B cell (primary cell): ENCODE measurements at regions not wholly inside any gene's neighbourhood (a gene's known extent, or its start where the extent isn't known, plus 50 kb on each side); places are given as distances from the start of the nearest gene placed in this dataset.

Source experiments
- ATAC-seq: fragments of 200-7000 bp; cut with Tn5 transposase; one replicate; pipeline ENCODE4 v1.10.0; 2021; ENCODE audit warnings: low read depth, mild to moderate bottlenecking, moderate number of reproducible peaks, moderate library complexity
- CTCF ChIA-PET: fragments of 350-600 bp; sonication (Branson Sonifier 250); formaldehyde crosslinking; loops from one replicate; lab custom pipeline; 2021; ENCODE audit warnings: antibody characterized with exemption, inconsistent platforms; lab: Charles Lee
- POLR2A ChIA-PET: fragments of 350-600 bp; sonication (Branson Sonifier 250); formaldehyde crosslinking; loops from one replicate; lab custom pipeline; 2021; ENCODE audit warnings: antibody characterized with exemption; lab: Charles Lee
- DNase-seq: peaks from one replicate; pipeline ENCODE4 v3.0.0; 2013
- H2AFZ ChIP-seq: 2 replicates; pipeline ENCODE4 v1.6.1; 2012; ENCODE audit warnings: mild to moderate bottlenecking, low read depth, low read length; ENCODE audit not compliant: insufficient read depth, poor library complexity, severe bottlenecking
- H3K27ac ChIP-seq, 2 donors: 1 replicate in 1 of 2; 2 replicates in 1 of 2; pipeline ENCODE4 v1.5.1; 2012 to 2013; ENCODE audit warnings: low read length in 2 of 2, mild to moderate bottlenecking in 2 of 2, moderate library complexity in 1 of 2
- H3K27me3 ChIP-seq, 4 experiments: fragments of 200-600 bp in 1 of 4; sonication (generic) in 1 of 4; replicated peaks in 1 of 4; 1 replicate in 2 of 4; 2 replicates in 2 of 4; pipeline versions ENCODE4 v1.6.1 to v1.7.0; 2013 to 2016; ENCODE audit warnings: low read length in 3 of 4, mild to moderate bottlenecking in 2 of 4, mixed read lengths in 1 of 4, moderate library complexity in 1 of 4; ENCODE audit not compliant: insufficient read depth in 4 of 4, control insufficient read depth in 3 of 4; ENCODE audit errors: control extremely low read depth in 1 of 4
- H3K36me3 ChIP-seq, 2 experiments: replicated peaks in 1 of 2; 1 replicate in 1 of 2; 2 replicates in 1 of 2; pipeline versions ENCODE4 v1.6.1 to v1.7.1; 2013; ENCODE audit warnings: low read length in 1 of 2; ENCODE audit not compliant: insufficient read depth in 2 of 2, control insufficient read depth in 1 of 2; ENCODE audit errors: control extremely low read depth in 1 of 2, extremely low read depth in 1 of 2
- H3K4me1 ChIP-seq, 2 donors: fragments of 200-600 bp in 1 of 2; sonication (generic) in 1 of 2; 1 replicate in 1 of 2; 2 replicates in 1 of 2; pipeline versions ENCODE4 v1.5.1 to v1.6.1; 2013 to 2017; ENCODE audit warnings: low read length in 2 of 2; ENCODE audit not compliant: control insufficient read depth in 2 of 2, insufficient read depth in 2 of 2
- H3K4me2 ChIP-seq: replicated peaks from 2 replicates; pipeline ENCODE3; 2012; ENCODE audit warnings: mild to moderate bottlenecking, low read depth, low read length; ENCODE audit not compliant: poor library complexity, severe bottlenecking
- H3K4me3 ChIP-seq, 5 experiments: fragments of 200-600 bp in 1 of 5; sonication (generic) in 1 of 5; 1 replicate in 3 of 5; 2 replicates in 2 of 5; pipeline versions ENCODE4 v1.5.1 to v1.7.0; 2011 to 2016; ENCODE audit warnings: low read length in 4 of 5, mild to moderate bottlenecking in 4 of 5, low read depth in 2 of 5, control low read depth in 1 of 5, moderate library complexity in 1 of 5; ENCODE audit not compliant: insufficient read depth in 1 of 5; ENCODE audit errors: control extremely low read depth in 1 of 5, extremely low read depth in 1 of 5
- H3K79me2 ChIP-seq: fragments of 200-600 bp; sonication (generic); one replicate; pipeline ENCODE4 v1.6.0; 2016; ENCODE audit warnings: low read length; ENCODE audit not compliant: control insufficient read depth, insufficient read depth
- H3K9ac ChIP-seq: fragments of 200-600 bp; sonication (generic); 2 replicates; pipeline ENCODE4 v1.6.1; 2017; ENCODE audit warnings: mild to moderate bottlenecking, low read length, moderate library complexity
- H3K9me3 ChIP-seq, 3 donors: one replicate each; pipeline versions ENCODE4 v1.6.1 to v1.7.1; 2013; ENCODE audit warnings: low read length in 2 of 3; ENCODE audit not compliant: control insufficient read depth in 2 of 3, insufficient read depth in 1 of 3; ENCODE audit errors: control extremely low read depth in 1 of 3
- H4K20me1 ChIP-seq: 2 replicates; pipeline ENCODE4 v1.6.0; 2012; ENCODE audit warnings: mild to moderate bottlenecking, low read length; ENCODE audit not compliant: insufficient read depth, control insufficient read depth, poor library complexity, severe bottlenecking
- H3K27ac Mint-ChIP-seq: one replicate; pipeline ENCODE4 v1.8.0; 2021; ENCODE audit warnings: mixed read lengths
- H3K27me3 Mint-ChIP-seq: one replicate; pipeline ENCODE4 v1.8.0; 2021; ENCODE audit warnings: mixed read lengths
- H3K4me1 Mint-ChIP-seq: one replicate; pipeline ENCODE4 v1.8.0; 2021; ENCODE audit warnings: mixed read lengths
- H3K4me3 Mint-ChIP-seq: one replicate; pipeline ENCODE4 v1.8.0; 2021; ENCODE audit warnings: mixed read lengths
- H3K9me3 Mint-ChIP-seq: one replicate; pipeline ENCODE4 v1.8.0; 2022; ENCODE audit warnings: mixed read lengths; ENCODE audit not compliant: insufficient read depth
- CTCF ChIP-seq: fragments of 200-600 bp; IDR thresholded peaks from one replicate; pipeline ENCODE4 v1.8.0; 2022; ENCODE audit warnings: antibody characterized with exemption, mild to moderate bottlenecking
- EZH2 ChIP-seq: IDR thresholded peaks from 2 replicates; pipeline ENCODE4 v1.6.1; 2012; ENCODE audit warnings: borderline replicate concordance, low read depth, mild to moderate bottlenecking, moderate library complexity, low read length; ENCODE audit not compliant: insufficient read depth, poor library complexity, severe bottlenecking
- WGBS: methylation state at CpG from one replicate; pipeline ENCODE4 v1.1.5; 2013; ENCODE audit warnings: missing lambda C conversion rate; ENCODE audit not compliant: insufficient coverage; 5-methylcytosine and 5-hydroxymethylcytosine counted together
- intact Hi-C: fragments of 100-400 bp; cut with micrococcal nuclease; formaldehyde crosslinking; loops from one replicate; pipeline ENCODE4 v1.10.0; 2022

GRCh38 chr2:35545301-35545700 is 810.3 kb upstream of the CRIM1 start:
- no peak overlapping the region for H3K4me3 ChIP-seq
- ChIA-PET CTCF (no interaction called here), POLR2A (no interaction called here)
- no peak overlapping the region for H3K4me2 ChIP-seq
- H3K27me3 ChIP-seq: no peaks in the 10 kb centered on the region
- no peak overlapping the region for H3K27ac ChIP-seq
- no peak for DNase-seq
- no peak overlapping the region for H3K9ac ChIP-seq
- H3K4me1 Mint-ChIP-seq: no peaks in the 10 kb centered on the region
- WGBS: no CpG with 5 or more reads among the region's 6 CpGs
- H3K9me3 ChIP-seq: no peaks in the 10 kb centered on the region
- no peak overlapping the region for H2AFZ ChIP-seq
- no peaks in the 10 kb centered on the region for H3K4me1 ChIP-seq
- peaks cover 5% of the 10 kb centered on the region for H3K9me3 Mint-ChIP-seq
- H3K36me3 ChIP-seq: no peaks in the 10 kb centered on the region
- intact Hi-C loops: no loop called here
- no peaks in the 10 kb centered on the region for H4K20me1 ChIP-seq
- H3K27me3 Mint-ChIP-seq: no peaks in the 10 kb centered on the region
- no peak for TF ChIP-seq EZH2
- TF ChIP-seq CTCF: no peak
- no peak for ATAC-seq
- no peak overlapping the region for H3K4me3 Mint-ChIP-seq
- no peaks in the 10 kb centered on the region for H3K79me2 ChIP-seq
- H3K27ac Mint-ChIP-seq: no peak overlapping the region

GRCh38 chr2:35538796-35539195 is 816.8 kb upstream of the CRIM1 start:
- H3K27me3 ChIP-seq: no peaks in the 10 kb centered on the region
- H3K27me3 Mint-ChIP-seq: no peaks in the 10 kb centered on the region
- DNase-seq: no peak
- H3K79me2 ChIP-seq: no peaks in the 10 kb centered on the region
- no peak for ATAC-seq
- ChIA-PET POLR2A (no interaction called here), CTCF (no interaction called here)
- H3K9me3 Mint-ChIP-seq: no peaks in the 10 kb centered on the region
- H3K4me3 ChIP-seq: no peak overlapping the region
- TF ChIP-seq CTCF (no peak), EZH2 (no peak)
- H3K4me2 ChIP-seq: no peak overlapping the region
- H3K4me1 Mint-ChIP-seq: no peaks in the 10 kb centered on the region
- no peaks in the 10 kb centered on the region for H4K20me1 ChIP-seq
- intact Hi-C loops: no loop called here
- no peaks in the 10 kb centered on the region for H3K4me1 ChIP-seq
- H3K9ac ChIP-seq: no peak overlapping the region
- H3K27ac ChIP-seq: no peak overlapping the region
- no peak overlapping the region for H2AFZ ChIP-seq
- H3K9me3 ChIP-seq: peaks cover 0 to under 1% (median 0%) of the 10 kb centered on the region in 3 donors
- WGBS: 100% methylated on average over 2 of the region's 3 CpGs
- no peak overlapping the region for H3K4me3 Mint-ChIP-seq
- H3K36me3 ChIP-seq: no peaks in the 10 kb centered on the region
- no peak overlapping the region for H3K27ac Mint-ChIP-seq
